Hepatocyte (in vitro differentiated cells): ENCODE measurements at regions not wholly inside any gene's neighbourhood (a gene's known extent, or its start where the extent isn't known, plus 50 kb on each side); places are given as distances from the start of the nearest gene placed in this dataset.

Source experiments
- CTCF ChIP-seq: fragments of 200-600 bp; sonication (generic); IDR thresholded peaks from 2 replicates; pipeline ENCODE4 v1.5.1; 2016; ENCODE audit warnings: antibody characterized with exemption, mild to moderate bottlenecking; ENCODE audit not compliant: poor library complexity
- EZH2phosphoT487 ChIP-seq: fragments of 200-600 bp; sonication (generic); IDR thresholded peaks from one replicate; pipeline ENCODE4 v1.6.1; 2018; ENCODE audit warnings: antibody characterized with exemption, mild to moderate bottlenecking, low read depth, moderate library complexity; ENCODE audit not compliant: unreplicated experiment, severe bottlenecking

- no peak for TF ChIP-seq CTCF
- no peak for TF ChIP-seq EZH2phosphoT487
Observed at GRCh38 chr5:118311103-118311819, 677.1 kb downstream of the DTWD2 start.
